A204.1 (cell line): ENCODE measurements at regions not wholly inside any gene's neighbourhood (a gene's known extent, or its start where the extent isn't known, plus 50 kb on each side); places are given as distances from the start of the nearest gene placed in this dataset.
"Not testable (repeated sequence)": the region's sequence is repeated elsewhere in the genome, so short reads cannot be mapped to it uniquely, and the experiment has no call there.

Source experiments
- FAIRE-seq: peaks from 2 replicates; lab custom pipeline; 2012; peaks lifted over from hg19 to GRCh38; lab: Jason Lieb, UNC

DNA sequence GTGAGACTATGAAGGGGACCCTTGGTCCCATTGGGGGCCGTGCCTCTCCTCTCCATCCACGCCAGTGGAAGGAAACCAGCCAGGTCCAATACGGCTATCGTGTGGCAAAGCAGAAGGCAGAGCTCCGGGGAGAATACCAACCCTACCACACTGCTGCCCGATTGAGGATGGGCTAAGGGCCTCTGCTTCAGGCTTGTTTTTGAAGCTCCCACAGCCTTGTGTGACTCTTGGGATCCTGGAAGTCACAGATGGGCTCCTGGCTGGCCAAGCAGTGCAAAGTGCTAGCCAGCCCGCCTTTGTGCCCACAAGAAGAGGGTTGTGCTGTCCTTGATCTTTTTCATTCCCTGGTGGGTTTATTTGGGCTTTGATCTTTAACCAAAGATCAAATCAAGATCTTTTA, 70.6 kb upstream of the ID2 start:
- no peak for FAIRE-seq

DNA sequence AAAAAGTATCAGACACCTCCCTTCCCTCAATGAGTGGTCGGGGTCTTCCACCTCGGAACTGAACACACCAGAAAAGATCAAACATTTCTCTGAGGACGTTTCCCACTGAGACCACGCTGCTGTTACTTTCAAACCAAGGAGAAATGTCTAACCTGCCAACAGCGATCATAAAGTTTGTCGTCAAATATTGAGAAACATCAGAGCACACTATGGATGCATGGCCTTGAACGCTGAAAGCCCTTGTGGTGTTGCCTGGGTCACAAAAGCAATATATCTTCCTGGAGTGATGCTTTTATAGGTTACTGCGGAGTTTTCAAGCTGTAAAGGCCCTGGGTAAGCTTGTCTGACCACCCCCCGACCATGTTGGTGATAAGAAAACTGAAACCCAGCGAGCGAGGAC, 70.2 kb upstream of the ID2 start:
- FAIRE-seq: no peak

- FAIRE-seq: no peak
Measured at GRCh38 chr2:8612734-8613179, 69.1 kb upstream of the ID2 start.

DNA sequence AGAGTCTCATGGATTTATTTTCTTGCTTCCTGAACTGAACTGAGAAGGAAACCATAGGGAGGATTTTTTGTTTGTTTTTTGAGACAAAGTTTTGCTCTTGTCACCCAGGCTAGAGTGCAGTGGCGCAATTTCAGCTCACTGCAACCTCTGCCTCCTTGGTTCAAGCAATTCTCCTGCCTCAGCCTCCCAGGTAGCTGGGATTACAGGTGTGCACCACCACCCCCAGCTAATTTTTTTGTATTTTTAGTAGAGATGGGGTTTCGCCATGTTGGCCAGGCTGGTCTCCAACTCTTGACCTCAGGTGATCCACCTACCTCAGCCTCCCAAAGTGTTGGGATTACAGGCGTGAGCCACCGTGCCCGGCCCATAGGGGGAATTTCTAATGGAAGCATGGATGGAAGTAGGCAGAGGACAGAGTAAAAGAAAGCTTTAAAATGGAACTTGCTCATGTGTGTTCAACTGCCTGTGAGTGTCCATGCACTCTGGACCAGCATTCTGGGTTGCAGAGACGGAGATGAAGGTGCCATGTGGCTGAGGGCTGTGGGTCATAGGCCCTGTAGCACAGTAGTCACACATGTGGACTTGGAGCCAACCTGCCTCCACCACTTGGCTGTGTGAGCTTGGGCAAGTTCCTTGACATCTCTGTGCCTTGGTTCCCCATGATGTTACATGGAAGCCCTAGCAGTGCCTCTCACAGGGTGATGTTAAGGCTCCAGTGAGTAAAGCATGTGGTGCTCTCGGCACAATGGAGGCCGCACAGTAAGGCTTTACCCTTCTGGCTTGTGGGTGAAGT, 68.5 kb upstream of the ID2 start:
- FAIRE-seq: not testable (repeated sequence)

DNA sequence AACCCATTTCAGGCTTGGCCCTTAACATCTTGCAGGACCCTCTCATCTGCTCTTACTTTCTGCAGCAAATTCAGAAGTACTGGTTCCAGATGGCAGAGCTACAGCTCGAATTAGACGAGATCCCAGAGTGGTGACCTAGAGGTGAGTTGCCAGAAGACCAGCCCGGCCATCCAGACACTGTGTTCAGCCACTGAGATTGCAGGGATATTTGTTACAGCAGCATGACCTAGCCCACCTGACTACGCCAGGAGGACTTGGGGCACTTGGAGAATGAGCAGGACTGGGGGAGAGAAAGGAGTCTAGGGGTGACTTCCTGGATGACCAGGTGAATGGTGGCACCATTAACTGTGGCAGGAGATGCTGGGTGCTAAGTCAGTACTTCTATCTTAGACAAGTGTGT, 67.2 kb upstream of the ID2 start:
- FAIRE-seq: no peak

- no peak for FAIRE-seq
Measured at GRCh38 chr2:8615252-8615575, 66.6 kb upstream of the ID2 start.

DNA sequence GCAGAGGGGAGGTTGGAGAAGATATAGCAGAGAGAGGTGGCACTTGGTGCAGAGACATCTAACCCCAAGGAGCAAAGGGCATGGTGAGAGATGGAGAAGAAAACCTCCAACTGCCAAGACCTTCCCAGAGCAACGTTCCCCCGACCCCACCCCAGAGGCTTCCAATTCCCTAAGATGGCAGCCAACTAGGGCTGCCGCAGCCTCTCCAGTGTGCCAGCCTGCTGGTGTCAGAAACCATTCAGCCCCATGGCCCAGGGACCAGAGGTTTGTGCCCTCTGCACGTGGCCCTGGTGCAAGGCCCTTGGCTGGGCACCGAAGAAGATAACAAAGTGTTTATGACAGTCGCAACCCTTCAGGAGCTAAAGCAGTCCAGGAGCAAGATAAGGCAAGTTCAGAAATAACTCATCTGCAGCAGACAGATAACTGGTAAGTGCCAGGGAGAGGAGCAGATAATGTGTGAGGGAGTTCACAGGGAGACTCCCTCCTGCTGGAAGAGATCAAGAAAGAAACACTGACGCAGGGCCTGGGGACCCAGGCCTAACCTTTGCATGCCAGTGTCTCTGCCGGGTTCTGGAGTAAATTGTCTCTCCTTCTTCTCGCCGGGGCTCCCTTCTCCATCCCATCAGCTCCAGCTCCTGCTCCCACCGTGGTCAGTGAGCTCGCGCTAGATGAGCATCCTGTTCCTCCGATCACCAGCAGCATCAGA, 66.1 kb upstream of the ID2 start:
- no peak for FAIRE-seq

- no peak for FAIRE-seq
Measured at GRCh38 chr2:8617048-8617447, 64.8 kb upstream of the ID2 start.

DNA sequence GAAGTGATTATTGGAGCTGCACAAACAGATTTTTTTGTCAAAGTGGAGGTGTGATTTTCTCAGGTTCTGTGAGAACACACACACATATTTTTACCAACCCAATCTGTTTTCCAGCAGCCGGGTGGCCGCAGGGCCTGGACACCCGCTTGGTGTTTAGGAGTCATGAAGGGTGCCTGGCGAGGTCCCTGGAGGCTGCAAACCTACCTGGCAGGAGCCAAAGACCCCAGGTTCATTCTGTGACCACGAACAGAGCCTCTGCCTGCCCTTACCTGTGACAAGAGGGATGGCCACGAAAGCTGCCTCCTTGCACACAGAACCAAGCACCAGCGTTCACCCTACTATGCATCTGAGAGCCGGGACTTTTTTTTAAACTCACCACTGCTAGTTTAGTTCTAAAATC, 64.3 kb upstream of the ID2 start:
- FAIRE-seq: no peak

DNA sequence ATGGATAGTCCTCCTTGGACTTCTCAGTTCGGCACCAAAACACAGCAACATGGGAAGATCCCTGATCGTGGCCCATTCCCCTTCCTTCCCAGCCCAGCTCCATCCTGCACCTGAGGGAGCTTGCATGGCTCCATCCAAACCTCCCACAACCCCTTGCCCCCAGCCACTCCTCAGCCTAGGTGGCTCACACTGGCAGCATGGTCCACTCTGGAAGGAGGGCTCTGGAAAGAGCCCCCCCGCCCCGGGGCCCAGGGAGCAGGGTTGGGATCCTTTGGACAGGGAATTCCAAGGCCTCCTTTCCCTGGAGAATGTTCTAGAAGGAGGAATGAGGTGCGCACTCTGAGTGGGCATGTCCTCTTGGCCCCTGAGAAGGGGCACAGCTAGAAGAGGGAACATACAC, 62.8 kb upstream of the ID2 start:
- no peak for FAIRE-seq

DNA sequence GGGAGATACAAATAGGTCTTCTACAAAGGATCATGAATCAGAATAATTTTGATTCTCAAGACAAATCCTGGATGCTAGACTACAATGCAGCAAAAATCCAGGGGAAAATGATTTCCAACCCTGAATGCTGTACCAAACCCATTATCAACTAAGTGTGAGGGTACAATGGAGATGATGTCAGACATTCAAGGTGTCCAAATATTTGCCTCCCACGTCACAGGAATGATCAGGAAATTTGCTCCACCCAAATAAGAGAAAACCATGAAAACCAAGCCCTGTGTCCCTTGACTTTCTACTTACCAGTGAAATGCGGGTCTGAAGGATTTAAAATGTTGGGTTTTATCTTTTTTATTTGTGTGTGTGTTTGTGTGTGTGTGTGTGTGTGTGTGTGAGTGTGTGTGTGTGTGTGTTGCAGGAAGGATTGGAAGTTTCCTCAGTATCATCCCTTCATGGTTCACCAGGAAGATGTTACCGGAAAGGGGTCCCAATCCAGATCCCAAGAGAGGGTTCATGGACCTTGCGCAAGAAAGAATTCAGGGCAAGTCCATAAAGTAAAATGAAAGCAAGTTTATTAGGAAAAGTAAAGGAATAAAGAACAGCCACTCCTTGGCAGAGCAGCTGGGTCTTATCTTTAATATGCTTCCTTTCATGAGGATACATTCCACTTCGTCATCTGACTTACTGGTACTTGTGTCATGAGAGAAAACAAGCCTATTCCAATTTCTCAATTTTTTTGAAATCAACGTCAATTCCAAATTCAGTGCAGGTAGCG, 61.1 kb upstream of the ID2 start:
- FAIRE-seq: no peak

DNA sequence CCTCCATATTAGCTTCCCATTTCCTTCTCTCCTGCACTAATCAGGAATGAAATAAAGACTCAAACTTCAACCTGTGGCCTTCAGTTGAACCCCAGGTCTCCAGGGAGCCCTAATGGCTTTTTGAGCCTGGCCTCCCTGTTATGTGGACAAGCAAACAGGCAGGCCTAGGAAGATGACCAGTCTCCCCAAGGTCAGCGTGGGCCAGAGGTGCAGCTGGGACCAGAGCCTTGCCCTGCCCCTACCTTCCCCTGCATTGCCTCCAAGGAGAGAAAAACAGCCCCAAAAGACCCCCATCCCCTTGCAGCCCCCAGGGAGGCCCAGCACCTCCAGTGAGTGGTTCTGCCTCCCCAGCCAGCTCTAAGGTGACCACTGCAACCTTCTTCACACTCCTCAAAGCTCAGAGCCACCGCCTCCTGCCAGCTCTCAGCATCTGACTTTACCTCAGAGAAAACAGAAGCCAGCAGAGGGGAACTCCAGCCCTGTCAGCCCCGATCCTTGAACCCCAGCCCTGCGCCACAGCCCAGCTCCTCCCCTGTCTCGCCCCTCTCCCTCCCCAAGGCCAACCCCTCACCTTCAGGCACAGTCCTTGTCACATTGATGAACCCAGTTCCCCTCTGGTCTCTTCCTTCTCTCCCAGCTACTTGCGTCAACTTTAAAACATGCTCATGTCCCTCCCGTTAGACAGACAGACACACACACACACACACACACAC, 59.5 kb upstream of the ID2 start:
- no peak for FAIRE-seq

GRCh38 chr2:8622924-8623465, 58.9 kb upstream of the ID2 start:
- no peak for FAIRE-seq

DNA sequence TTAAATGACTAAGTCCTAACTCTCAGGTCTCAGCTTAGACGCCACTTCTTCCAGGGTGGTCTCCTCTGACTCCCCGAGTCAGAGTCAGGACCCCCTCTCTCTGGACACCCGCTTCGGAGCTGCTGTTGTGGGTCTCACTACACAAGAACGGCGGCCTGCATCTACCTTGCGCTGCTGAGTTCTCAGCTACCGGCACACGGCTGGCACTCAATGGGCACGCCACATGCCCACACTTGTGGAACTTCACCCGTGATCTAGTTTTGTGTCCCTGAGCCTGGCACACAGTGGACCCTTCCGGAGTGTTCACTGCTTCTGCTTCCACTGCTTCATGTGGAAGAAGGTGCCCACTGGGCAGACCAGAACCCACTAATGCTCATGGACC, 58.3 kb upstream of the ID2 start:
- FAIRE-seq: no peak

- no peak for FAIRE-seq
Measured at GRCh38 chr2:8623958-8624591, 57.8 kb upstream of the ID2 start.

DNA sequence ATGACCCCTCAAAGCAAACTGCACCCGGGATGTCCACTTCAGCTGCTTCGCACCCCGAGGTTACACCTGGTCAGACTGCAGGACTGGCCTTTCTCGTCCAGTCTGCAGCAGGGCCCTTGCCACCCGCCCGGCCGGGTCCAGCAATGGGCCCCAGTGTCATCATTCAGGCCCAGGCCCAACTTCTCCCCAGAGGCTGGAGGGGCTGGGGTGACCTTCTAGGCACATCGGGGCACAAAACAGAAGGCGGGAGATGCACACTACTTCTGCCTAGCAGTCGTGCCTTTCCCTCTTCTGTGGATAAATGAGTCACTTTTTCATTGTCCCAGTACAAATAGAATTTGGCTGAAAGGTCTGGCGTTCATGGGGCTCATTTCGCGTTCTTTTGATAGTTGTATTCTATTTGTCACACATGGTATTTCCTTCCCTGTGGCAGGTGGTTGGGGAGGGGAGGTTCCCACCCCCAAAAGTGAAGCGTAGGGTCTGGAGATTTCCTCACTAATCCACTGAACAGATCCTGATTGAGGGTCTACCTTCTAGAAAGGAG, 56.9 kb upstream of the ID2 start:
- FAIRE-seq: no peak

- no peak for FAIRE-seq
Measured at GRCh38 chr2:8625399-8626300, 56.2 kb upstream of the ID2 start.

GRCh38 chr2:8626572-8626971, 55.3 kb upstream of the ID2 start:
- no peak for FAIRE-seq

GRCh38 chr2:8627019-8627691, 54.7 kb upstream of the ID2 start:
- FAIRE-seq: no peak

- no peak for FAIRE-seq
Measured at GRCh38 chr2:8627692-8628085, 54.2 kb upstream of the ID2 start.
